Esophagus muscularis mucosa (tissue), 4 donors: ENCODE measurements at regions not wholly inside any gene's neighbourhood (a gene's known extent, or its start where the extent isn't known, plus 50 kb on each side); places are given as distances from the start of the nearest gene placed in this dataset.

Experiments used
- EP300 ChIP-seq: sonication (generic); formaldehyde crosslinking; IDR thresholded peaks from one replicate; pipeline ENCODE4 v1.6.1; 2017; ENCODE audit warnings: antibody characterized with exemption
- POLR2A ChIP-seq: fragments of 450-650 bp; IDR thresholded peaks from one replicate; pipeline ENCODE4 v1.6.1; 2017; ENCODE audit warnings: antibody characterized with exemption, moderate library complexity, mild to moderate bottlenecking, low read depth
- POLR2AphosphoS5 ChIP-seq, 2 donors: sonication (generic); formaldehyde crosslinking; IDR thresholded peaks; one replicate each; pipeline ENCODE4 v1.6.1; 2017; ENCODE audit warnings: antibody characterized with exemption in 2 of 2
- TF ChIP-seq, protein P1 (sequence below), 3 experiments: fragments of 200-600 bp in 2 of 3; fragments of 450-650 bp in 1 of 3; sonication (generic) in 2 of 3; IDR thresholded peaks; one replicate each; pipeline ENCODE4 v1.5.1; 2017 to 2019; ENCODE audit warnings: antibody characterized with exemption in 3 of 3, mild to moderate bottlenecking in 2 of 3, moderate library complexity in 1 of 3

DNA sequence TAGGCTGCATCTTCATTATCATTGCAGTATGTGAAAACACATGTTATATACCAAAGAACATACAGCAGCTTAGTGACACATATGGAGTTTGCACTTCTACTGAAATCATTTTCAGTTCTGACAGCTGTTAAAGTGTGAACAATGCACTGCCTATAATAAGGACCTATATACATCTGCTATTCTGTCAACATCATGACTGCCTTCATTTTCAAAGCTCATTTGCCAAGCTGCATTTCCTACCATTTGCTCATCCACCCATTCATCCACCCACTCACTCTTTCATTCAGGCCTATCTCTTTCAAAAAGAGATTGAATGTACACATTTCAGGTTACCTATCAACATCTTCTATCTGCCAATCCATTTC lies 81.7 kb upstream of the STK17B start:
- TF ChIP-seq, protein P1, sequence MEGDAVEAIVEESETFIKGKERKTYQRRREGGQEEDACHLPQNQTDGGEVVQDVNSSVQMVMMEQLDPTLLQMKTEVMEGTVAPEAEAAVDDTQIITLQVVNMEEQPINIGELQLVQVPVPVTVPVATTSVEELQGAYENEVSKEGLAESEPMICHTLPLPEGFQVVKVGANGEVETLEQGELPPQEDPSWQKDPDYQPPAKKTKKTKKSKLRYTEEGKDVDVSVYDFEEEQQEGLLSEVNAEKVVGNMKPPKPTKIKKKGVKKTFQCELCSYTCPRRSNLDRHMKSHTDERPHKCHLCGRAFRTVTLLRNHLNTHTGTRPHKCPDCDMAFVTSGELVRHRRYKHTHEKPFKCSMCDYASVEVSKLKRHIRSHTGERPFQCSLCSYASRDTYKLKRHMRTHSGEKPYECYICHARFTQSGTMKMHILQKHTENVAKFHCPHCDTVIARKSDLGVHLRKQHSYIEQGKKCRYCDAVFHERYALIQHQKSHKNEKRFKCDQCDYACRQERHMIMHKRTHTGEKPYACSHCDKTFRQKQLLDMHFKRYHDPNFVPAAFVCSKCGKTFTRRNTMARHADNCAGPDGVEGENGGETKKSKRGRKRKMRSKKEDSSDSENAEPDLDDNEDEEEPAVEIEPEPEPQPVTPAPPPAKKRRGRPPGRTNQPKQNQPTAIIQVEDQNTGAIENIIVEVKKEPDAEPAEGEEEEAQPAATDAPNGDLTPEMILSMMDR (IDR thresholded peaks at IDR 0.05), result no peak
- TF ChIP-seq POLR2A, result no peak
- TF ChIP-seq EP300, result no peak
- no peak for TF ChIP-seq POLR2AphosphoS5 (IDR thresholded peaks at IDR 0.05)
